ENCODE measurements at regions not wholly inside any gene's neighbourhood (a gene's known extent, or its start where the extent isn't known, plus 50 kb on each side); places are given as distances from the start of the nearest gene placed in this dataset.

DNA sequence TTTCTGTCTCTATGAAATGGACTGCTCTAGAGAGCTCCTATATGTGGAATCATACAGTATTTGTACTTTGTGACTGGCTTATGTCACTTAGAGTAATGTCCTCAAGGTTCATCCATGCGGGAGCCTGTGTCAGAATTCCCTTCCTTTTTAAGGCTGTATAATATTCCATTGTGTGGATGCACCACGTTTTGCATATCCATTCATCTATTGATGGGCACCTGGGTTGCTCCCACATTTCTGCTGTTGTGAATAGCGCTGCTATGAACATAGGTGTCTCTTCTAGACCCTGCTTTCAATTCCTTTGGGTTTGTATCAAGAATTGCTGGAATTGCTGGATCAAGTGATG, 155.4 kb downstream of the BMP7 start:
- no peaks in the 10 kb centered on the region for H3K9me3 Mint-ChIP-seq (ENCODE audit: unreplicated experiment)
- H3K4me1 Mint-ChIP-seq (ENCODE audit: insufficient read depth, unreplicated experiment): no peaks in the 10 kb centered on the region
- CTCF ChIA-PET: interaction anchor here (0.8 to 1.7 kb wide), 3 partner anchors 21 to 235 kb away, joined by 3 to 4 read pairs (median 3); no protein-coding TSS in a partner anchor
- no peak overlapping the region for H3K27ac Mint-ChIP-seq (ENCODE audit: low read depth, unreplicated experiment)
- H3K36me3 Mint-ChIP-seq (ENCODE audit: insufficient read depth, unreplicated experiment): no peaks in the 10 kb centered on the region
- BruUV-seq (replicated peaks): no TSS peak
- POLR2A ChIA-PET: no interaction called here
- no peak for DNase-seq (ENCODE audit: unreplicated experiment)
- no peak overlapping the region for H3K4me3 Mint-ChIP-seq (ENCODE audit: unreplicated experiment)
- H3K27me3 Mint-ChIP-seq (ENCODE audit: insufficient read depth, unreplicated experiment): peaks cover 33% of the 10 kb centered on the region
- TF ChIP-seq, protein P1, sequence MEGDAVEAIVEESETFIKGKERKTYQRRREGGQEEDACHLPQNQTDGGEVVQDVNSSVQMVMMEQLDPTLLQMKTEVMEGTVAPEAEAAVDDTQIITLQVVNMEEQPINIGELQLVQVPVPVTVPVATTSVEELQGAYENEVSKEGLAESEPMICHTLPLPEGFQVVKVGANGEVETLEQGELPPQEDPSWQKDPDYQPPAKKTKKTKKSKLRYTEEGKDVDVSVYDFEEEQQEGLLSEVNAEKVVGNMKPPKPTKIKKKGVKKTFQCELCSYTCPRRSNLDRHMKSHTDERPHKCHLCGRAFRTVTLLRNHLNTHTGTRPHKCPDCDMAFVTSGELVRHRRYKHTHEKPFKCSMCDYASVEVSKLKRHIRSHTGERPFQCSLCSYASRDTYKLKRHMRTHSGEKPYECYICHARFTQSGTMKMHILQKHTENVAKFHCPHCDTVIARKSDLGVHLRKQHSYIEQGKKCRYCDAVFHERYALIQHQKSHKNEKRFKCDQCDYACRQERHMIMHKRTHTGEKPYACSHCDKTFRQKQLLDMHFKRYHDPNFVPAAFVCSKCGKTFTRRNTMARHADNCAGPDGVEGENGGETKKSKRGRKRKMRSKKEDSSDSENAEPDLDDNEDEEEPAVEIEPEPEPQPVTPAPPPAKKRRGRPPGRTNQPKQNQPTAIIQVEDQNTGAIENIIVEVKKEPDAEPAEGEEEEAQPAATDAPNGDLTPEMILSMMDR (IDR thresholded peaks at IDR 0.05; ENCODE audit: unreplicated experiment): no peak
- intact Hi-C loops (cut with micrococcal nuclease): no loop called here

DNA sequence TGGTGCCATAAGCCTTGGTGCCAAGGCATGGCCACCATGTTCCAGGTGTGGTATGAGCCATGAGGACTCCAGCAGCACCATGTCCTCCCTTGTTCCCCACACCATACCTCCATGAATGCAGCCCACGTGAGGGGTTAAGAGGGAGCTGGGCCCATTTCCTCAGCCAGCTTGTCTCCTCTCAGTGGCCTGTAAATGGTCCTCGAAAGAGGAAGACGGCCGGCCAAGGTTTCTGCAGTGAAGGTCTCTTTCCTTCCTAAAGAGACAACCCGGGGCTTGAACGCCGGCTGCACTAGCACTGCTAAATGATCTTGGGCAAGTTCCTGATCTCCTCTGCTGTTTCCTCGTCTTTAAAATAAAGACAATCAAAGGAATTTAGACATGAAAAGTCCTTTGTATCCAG, 154.0 kb downstream of the BMP7 start:
- intact Hi-C loops (cut with micrococcal nuclease): no loop called here
- TF ChIP-seq, protein P1 (IDR thresholded peaks at IDR 0.05; ENCODE audit: unreplicated experiment): no peak
- Mint-ChIP-seq H3K9me3 (ENCODE audit: unreplicated experiment) (no peaks in the 10 kb centered on the region), H3K27ac (ENCODE audit: low read depth, unreplicated experiment) (no peak overlapping the region), H3K27me3 (ENCODE audit: insufficient read depth, unreplicated experiment) (peaks cover 33% of the 10 kb centered on the region), H3K4me3 (ENCODE audit: unreplicated experiment) (no peak overlapping the region), H3K4me1 (ENCODE audit: insufficient read depth, unreplicated experiment) (no peaks in the 10 kb centered on the region), H3K36me3 (ENCODE audit: insufficient read depth, unreplicated experiment) (no peaks in the 10 kb centered on the region)
- no peak for DNase-seq (ENCODE audit: unreplicated experiment)
- POLR2A ChIA-PET: no interaction called here
- no TSS peak for BruUV-seq (replicated peaks)
- CTCF ChIA-PET: interaction anchor here (0.7 to 1.7 kb wide), 4 partner anchors 10 to 220 kb away, joined by 3 to 5 read pairs (median 4); no protein-coding TSS in a partner anchor

DNA sequence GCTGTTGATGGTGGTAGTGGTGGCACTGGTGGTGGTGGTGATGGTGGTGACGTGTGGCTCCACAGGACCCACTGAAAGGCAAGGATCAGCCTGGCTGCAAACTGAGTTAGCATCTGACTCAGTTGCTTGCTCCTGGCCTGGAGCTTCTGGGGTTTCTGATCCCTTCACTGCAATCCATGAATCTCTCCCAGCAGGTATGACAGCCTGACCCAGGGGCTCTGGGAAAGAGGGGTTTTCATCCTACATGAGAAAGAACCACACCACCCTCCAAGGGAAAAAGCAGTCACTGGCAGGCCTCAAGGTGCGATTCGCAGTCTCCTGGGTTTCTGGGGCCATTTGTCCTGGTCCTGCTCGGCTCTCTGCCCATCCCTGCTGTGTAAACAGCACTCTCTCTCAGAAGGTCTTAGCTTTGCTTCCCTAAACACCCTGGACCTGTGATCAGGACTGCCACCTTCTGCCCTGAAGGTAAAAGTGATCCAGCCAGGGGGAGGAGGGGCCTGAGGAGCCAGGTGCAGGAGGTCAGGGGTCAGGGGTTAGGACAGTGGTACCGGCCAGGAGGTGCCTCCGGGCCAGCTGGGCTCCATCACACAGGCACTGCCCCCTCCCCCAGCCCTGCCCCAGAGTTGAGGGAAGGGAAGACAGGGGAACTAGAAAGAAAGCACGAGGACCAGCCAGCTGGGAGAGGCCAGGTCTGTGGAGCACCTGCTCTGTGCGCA, 152.0 kb downstream of the BMP7 start:
- H3K4me1 Mint-ChIP-seq (ENCODE audit: insufficient read depth, unreplicated experiment): no peaks in the 10 kb centered on the region
- intact Hi-C loops (cut with micrococcal nuclease): no loop called here
- H3K9me3 Mint-ChIP-seq (ENCODE audit: unreplicated experiment): no peaks in the 10 kb centered on the region

DNA sequence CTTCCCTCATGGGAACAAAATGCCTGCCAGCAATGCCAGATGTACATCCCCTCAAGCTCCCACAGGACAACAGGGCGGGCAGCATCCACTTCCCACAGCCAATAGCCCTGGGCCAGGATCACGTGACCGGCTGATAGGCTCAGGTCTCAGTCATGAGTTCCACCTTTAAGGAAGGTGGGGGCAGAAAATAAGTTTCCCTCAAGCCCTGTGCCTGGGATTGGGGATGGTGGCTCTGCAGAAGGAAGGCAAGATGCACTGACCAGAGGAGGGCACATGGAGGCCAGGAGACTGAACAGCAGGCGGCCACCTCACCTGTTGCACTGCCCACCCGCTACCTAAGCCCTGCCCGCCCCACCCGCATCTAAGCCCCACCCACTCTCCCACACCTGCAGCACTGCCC, 149.1 kb downstream of the BMP7 start:
- no peak overlapping the region for H3K4me3 Mint-ChIP-seq (ENCODE audit: unreplicated experiment)
- intact Hi-C loops (cut with micrococcal nuclease): no loop called here
- no TSS peak for BruUV-seq (replicated peaks)
- POLR2A ChIA-PET: interaction anchor here (1.7 kb wide), 1 partner anchor 13 kb away, joined by 3 read pairs; no protein-coding TSS in a partner anchor
- H3K4me1 Mint-ChIP-seq (ENCODE audit: insufficient read depth, unreplicated experiment): no peaks in the 10 kb centered on the region
- CTCF ChIA-PET: interaction anchor here (0.6 kb wide), 1 partner anchor 548 kb away, joined by 3 read pairs; no protein-coding TSS in a partner anchor
- no peaks in the 10 kb centered on the region for H3K36me3 Mint-ChIP-seq (ENCODE audit: insufficient read depth, unreplicated experiment)
- peaks cover 20% of the 10 kb centered on the region for H3K27me3 Mint-ChIP-seq (ENCODE audit: insufficient read depth, unreplicated experiment)
- H3K9me3 Mint-ChIP-seq (ENCODE audit: unreplicated experiment): no peaks in the 10 kb centered on the region
- TF ChIP-seq, protein P1 (IDR thresholded peaks at IDR 0.05; ENCODE audit: unreplicated experiment): no peak
- H3K27ac Mint-ChIP-seq (ENCODE audit: low read depth, unreplicated experiment): no peak overlapping the region
- no peak for DNase-seq (ENCODE audit: unreplicated experiment)

More for the DNA sequence above, 152.0 kb downstream of the BMP7 start:
- DNase-seq (ENCODE audit: unreplicated experiment): no peak
- Mint-ChIP-seq H3K36me3 (ENCODE audit: insufficient read depth, unreplicated experiment) (no peaks in the 10 kb centered on the region), H3K27me3 (ENCODE audit: insufficient read depth, unreplicated experiment) (peaks cover 16% of the 10 kb centered on the region), H3K4me3 (ENCODE audit: unreplicated experiment) (no peak overlapping the region), H3K27ac (ENCODE audit: low read depth, unreplicated experiment) (no peak overlapping the region)
- TF ChIP-seq, protein P1 (IDR thresholded peaks at IDR 0.05; ENCODE audit: unreplicated experiment): no peak
- ChIA-PET POLR2A (no interaction called here), CTCF (interaction anchor here (1.5 to 2.7 kb wide), 4 partner anchors 10 to 232 kb away, joined by 5 to 13 read pairs (median 5); no protein-coding TSS in a partner anchor)
- BruUV-seq (replicated peaks): no TSS peak
